GM18519 (cell line): ENCODE measurements at regions not wholly inside any gene's neighbourhood (a gene's known extent, or its start where the extent isn't known, plus 50 kb on each side); places are given as distances from the start of the nearest gene placed in this dataset.

Experiments used
- ATAC-seq: cut with Tn5 transposase; IDR thresholded peaks from one replicate; pipeline ENCODE4 v1.9.1; 2021; ENCODE audit warnings: mild to moderate bottlenecking, moderate library complexity; ENCODE audit not compliant: unreplicated experiment, low FRiP score

DNA sequence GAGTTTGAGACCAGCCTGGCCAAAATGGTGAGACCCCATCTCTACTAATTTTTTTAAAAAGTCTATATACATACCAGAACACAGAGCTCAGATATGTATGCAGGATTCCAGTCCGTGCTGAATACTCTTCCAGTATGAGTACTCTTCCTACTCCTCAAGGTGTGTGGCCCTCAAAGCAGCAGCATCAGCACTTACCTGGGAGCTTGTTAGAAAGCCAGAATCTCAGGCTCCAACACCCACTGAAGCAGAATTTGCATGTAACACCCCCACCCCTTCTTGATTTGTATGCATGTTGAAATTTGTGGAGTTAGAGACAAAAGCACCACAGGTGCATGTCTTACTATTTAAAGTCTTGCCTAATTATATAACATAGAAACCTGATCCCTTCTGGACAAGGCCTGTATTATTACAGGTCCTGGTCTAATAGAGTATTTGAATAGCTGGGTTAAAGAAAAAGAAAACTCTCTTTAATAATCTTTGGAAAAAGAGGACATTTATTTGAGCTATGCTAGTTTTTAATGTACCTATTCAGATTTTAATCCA lies 50.3 kb upstream of the NFE2L2 start:
- ATAC-seq, result no peak

DNA sequence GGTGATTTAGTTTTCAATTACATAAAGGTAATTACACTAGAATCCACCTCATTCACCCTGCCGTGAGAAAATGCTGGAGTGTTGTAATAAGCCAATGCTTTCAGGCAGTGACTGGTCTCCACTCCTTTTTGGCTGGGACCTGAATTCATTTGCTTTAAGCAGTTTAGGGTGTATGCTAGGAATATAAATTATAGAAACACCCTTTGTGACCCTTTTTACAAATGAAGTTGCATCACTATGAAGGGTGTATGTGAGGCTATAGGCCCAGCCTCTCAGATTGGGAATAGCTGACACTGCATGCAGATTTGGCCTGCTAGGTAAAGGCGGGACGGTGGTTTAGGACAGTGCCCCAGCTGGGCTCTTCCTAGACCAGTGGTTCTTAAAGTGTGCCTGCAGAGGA lies 50.8 kb upstream of the NFE2L2 start:
- no peak for ATAC-seq

DNA sequence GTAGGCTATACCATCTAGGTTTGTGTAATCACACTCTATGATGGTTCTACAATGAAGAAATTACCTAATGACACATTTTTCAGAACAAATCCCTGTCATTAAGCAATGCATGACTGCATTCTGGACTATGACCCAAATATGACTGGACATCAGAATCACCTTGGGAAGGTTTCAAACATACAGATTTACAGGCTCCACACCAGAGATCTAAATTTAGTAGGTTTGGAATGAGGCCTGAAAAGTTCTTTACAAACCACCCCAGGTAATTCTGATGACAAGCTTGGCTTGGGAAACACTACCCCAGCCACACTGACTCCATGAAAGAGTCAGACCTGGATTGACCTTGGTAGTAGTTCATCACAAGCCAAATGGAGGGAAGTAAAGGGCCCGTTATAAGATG lies 52.2 kb upstream of the NFE2L2 start:
- ATAC-seq, result no peak

DNA sequence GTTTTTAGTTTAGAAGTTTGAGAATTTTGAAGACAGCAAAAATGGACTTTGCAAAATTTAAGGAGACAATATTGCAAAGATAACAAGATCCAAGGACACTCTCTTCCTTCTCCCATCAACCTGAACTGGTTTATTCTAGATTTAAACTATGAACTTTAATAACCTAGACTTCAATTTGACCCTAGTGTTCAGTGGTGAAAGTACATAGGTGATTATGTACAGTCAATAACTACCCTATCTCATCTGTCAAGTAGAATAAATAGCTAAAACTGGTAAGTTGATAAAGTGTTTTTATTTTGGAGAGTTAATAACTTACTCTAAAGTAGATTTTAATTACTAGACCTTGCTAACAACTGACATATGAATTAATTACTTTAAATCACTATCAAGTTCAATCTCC lies 52.9 kb upstream of the NFE2L2 start:
- no peak for ATAC-seq

DNA sequence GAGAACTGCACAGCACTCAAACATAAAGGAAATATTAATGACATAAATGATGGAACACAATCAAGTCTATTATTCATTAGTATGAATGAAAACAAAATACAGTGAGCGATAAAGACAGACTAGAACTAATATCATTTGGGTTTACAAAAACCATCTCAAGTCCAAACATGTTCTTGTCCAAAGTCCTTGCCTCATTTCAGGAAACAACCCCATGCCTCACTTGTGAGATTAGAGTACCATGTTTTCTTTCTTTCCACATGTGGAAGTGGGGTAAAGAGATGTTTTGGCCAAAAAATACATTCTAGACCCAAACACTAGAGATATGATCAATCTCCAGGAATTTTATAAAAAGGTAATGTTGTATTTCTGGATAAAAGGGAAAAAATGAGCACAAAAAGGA lies 53.3 kb upstream of the NFE2L2 start:
- ATAC-seq, result no peak

DNA sequence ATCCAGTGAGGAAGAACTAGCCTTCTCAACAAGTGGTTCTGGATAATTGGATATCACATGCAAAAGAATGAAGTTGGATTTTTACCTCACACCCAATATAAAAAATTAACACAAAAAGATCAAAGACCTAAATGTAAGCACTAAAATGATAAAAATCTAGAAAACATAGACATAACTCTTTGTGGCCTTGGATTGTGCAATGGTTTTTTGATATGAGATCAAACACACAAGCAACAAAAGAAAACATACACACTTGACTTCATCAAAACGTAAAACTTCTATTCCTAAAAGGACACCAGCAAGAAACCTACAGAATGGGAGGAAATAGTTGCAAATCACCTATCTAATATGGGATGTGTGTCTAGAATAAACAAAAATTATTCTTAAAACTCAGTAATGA lies 54.1 kb upstream of the NFE2L2 start:
- ATAC-seq, result no peak

DNA sequence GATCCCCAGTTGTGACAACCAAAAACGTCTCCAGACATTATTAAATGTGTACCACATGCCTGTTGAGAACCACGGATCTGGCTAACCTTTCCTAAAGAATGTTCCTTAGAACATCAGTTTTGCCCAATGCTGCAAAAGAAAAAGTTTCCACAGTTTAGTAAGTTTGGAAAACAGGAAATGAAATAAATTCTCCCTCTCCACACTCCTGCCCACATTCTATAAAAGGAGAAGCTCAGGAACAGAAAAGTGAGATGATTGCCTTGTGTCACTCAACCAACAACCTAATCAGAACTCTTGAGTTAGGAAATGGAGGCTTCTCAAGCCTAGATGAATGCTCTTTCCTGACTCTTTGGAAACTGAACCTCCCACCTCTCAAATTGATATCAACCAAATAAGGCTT lies 56.1 kb upstream of the NFE2L2 start:
- ATAC-seq, result no peak

DNA sequence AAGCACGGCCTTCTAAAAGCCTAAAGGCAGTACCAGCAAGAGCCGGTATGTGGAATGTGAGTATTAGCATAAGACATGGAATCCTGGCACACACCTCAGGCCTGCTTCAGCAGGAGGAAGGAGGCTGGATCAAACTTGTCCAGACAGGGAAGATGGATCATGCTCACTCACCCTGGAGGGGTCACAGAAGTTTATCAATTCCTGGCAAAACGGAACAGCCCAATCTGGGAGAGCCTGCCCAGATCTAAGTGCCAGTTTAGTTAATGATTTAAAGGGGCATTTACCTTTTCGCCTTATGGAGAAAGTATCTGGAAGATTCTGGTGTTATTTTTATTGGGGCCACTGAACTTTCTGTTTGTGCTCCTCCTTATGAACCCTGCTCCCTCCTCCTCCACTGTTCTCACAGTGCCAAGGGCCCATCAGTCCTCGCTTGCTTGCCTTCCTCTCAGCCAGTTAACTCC lies 58.3 kb upstream of the NFE2L2 start:
- ATAC-seq, result no peak

DNA sequence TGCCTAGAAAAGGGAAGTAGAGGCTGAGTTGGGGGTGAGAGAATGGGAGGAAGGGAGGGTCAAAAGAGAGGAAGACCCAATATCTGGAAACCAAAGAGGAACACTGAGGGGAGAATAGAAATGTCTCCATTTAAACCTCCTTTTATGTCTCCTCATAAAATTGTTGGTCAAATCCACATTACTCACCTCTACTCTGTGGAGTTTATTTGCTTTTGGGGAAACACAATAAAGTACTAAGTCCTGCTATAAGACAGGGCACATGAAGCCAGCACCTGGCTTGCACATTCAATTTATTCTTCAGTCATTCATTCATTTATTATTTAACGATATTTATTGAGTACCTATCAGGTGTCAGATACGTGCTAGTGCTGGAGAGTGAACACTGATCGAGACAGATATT lies 60.3 kb upstream of the NFE2L2 start:
- no peak for ATAC-seq

DNA sequence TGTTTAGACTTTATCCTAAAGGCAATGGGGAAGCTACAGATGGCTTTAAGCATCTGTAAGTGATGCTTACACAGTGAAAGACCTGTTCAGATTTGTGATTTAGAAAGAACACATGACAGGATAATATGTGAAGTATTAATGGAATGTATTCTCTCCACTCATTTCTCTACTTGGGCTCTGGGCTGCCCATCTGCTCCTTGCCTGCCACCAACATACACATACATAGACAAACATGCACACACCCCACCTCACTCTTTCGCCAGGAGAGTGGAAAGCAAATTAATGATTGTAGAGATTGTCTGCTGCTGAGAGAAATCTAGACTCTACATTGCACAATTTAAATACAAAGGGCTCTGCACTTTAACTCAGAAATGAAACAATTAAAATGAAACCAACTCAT lies 61.0 kb upstream of the NFE2L2 start:
- no peak for ATAC-seq

DNA sequence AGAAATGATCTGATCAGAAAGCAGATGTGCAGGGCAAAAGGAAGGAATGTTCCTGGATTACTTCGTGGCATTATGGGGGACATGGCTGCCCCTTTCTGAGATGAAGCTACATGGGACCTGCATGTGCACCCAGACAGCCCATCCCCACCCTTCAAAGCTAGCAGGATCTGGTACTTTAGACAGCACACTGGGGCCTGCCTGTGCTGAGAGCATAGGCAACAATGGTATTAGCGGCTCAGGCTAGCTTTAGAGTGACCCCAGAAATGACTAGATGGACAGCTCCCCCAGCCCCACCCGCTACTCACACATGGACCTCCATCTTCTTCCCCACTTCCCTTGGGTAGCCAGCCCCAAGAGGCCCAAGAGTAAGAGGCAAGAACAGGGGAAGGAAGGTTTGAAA lies 61.5 kb upstream of the NFE2L2 start:
- ATAC-seq, result no peak

DNA sequence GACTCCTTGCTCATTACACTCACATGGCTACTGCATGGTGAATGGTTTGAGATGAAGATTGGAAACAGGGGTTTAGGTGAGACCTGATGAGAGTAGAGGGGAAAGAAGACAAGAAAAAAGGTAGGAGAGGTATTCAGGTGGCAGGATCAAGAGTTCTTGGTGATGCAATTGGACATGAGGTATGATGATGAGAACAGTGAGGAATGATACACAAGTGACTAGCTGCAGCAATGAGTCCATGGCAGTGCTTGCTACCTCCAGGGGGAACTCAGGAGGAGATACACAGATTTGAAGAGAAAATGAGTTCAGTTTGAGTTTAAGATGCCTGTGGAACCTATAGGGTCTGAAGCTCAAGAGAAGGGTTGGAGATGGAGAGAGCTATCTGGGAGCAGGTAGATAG lies 62.1 kb upstream of the NFE2L2 start:
- ATAC-seq, result no peak

DNA sequence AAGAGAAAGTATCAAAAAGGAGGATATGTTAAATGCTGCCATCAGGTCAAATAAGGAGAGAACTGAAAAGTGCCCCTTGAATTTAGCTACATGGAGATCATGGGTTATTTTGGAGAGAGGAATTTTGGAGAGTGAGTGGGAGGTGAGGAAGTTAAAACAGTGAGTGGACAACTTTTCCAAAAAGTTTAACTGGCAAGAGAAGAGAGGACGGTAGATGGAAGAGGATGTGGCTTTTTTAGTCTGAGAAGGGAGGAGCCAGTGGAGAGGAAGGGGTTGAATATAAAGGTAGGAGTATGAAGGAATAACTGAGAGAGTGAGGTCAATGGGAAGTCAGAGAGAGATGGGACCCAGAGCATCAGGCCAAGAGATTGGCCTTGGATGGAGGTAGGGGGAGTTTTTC lies 62.5 kb upstream of the NFE2L2 start:
- ATAC-seq, result no peak

DNA sequence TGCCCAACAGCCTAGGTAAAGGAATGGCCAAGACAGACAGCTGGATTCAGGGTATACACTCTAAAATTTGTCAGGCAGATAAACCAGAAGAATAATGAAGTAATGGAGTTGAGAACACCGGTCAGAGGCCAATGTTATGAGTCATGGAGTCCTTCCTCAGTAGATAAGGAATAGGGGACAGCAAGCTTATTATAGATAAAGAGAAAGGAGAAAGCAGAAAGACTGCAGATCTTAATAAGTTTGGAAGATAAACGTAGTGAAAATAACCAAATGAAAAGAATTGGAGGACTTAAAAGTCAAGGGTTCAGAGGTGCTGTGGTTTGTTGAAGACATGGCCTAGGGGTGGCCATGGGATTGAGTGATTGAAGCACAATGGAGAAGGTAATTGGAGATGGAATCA lies 63.5 kb upstream of the NFE2L2 start:
- ATAC-seq, result no peak

DNA sequence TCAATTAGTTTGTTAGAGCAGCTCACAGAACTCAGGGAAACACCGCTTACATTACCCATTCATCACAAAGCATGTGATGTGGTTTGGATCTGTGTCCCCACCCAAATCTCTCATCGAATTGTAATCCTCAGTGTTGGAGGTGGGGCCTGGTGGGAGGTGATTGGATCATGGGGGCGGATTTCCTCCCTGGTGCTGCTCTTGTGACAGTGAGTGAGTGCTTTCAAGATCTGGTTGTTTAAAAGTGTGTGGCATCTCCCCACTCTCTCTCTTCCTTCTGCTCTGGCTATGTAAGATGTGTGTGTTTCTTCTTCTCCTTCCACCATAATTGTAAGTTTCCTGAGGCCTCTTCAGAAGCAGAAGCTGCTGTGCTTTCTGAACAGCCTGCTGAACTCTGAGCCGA lies 63.5 kb upstream of the AGPS start:
- ATAC-seq, result no peak

DNA sequence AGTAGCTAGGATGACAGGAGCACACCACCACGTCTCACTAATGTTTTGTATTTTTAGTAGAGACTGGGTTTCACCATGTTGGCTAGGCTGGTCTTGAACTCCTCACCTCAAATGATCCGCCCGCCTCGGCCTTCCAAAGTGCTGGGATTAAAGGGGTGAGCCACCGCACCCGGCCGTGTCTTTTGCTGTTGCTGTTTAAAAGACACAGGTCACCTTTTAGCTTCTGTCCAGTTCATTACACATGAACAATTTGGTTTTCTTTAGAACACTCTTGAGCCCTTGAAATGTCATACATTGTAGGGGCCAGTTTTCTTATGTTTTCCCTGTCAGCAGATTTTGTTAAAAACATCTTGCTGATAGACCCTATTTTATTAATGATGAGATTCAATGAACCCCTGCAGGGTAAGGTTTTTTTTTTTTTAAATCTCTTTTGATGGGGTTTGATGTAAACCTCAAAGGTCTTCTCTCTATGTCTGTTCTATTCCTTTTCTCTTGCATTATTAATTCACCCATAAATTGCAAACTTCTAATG lies 61.0 kb upstream of the AGPS start:
- no peak for ATAC-seq

DNA sequence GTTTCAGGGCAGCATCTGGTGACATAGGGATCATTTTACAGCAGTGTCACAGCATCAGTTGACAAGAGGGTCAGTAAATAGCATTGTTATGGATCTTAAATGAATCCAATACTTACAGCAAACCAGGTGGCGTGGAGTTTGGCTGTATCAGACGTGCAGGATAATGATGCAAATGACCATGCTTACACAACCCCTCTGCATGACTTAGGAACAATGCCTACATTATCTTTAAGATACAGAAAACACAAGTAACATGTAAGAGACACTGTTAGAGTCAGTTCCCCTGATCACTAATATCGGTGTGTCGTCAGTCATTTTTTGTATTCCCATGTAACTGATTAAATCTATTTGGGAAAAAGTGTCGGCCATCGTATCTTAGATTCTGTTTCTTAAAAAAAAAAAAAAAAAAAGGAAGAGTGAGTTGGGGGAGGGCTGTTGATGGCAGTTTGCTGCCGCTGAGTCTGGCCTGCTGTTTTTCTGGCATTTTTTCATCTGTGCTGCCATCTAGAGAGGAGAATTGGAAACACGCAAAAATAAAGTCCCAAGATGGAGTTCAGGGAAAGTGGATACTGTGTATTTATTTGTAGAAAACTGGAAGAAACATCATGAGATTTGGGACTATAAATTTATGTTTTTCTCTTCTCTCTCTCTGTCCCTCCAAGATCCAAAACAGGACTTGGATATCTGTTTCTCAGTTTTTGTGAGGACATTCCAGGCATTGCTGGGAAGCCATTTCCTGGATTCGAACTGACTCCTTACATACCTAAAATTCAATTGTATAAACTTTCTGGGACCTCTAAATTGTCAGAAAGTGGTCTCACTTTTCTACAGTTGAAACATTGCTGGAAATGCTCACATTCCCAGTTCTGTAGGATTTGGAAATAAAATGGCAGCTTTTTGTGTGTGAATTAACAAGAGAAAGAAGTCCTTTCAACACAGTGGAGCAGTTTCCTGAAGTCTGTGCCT lies 60.3 kb upstream of the AGPS start:
- peak; percentile 76 for ATAC-seq

DNA sequence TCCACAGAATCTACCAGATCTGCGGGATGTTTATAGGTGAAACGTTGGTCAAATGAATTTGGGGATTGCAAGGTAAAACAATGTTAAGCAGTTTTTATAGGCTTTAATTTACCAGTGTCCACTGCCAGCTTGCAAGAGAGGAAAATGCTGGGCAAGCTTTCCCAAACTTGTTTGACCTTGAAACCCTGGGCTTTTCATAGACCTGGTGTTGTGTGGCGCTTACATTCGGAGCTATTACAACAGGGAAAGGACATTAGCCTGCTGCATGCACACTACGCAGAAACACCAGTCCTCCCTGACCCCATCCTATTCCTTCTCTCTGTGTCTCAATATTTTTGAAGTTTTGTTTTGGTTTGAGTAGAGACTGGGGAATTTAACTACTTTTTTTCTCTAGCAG lies 59.6 kb upstream of the AGPS start:
- no peak for ATAC-seq

DNA sequence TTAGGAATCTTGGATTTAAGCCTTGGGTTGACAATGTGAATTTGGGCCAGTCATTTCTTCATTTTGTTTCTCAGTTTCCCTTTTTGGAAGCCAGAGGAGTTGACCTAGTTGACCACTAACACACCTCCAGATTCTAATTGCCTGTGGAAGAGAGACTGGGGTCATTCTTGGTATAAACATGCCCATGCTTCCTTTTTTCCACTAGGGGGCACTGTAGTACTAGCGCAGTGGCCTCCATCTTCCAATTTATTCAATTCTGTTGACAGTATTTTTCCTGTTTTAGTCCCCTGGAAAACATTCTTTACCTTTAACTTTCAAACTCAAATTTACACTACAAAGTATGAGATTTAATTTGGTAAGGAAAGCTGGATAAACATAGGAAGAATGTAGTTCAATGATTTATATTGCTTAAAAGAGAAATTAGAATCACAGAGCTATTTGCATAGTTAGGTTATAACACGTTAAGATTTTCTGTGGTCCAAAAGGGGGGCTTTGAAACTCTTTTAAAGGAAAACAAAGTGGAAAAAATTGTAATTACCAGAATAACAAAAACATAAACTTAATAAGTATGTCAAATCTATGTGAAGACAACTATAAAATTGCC lies 57.5 kb upstream of the AGPS start:
- no peak for ATAC-seq

DNA sequence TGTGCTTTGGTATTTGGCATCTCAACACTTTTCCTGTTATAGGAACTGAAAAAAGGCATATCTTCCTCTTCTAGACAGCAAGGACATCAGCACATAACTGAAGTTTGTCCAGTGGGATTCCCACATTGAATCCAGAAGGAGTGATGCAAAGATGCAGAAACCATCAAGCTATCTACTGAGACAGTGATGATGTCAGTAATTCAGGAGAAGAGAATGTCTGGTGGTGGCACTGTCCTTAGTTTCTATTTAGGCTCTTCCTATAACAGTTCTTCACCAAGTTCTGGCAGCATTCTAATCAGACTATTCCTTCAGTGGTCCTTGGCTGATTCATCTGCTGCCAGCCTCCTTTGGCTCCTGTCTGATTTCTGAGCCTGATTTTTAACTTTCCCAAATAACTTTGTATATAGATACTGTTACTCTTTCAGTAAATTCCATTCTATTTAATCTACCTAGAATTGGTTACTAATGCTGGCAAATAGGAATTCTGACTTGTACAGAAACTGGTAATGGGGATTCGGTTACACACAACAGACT lies 56.6 kb upstream of the AGPS start:
- no peak for ATAC-seq

DNA sequence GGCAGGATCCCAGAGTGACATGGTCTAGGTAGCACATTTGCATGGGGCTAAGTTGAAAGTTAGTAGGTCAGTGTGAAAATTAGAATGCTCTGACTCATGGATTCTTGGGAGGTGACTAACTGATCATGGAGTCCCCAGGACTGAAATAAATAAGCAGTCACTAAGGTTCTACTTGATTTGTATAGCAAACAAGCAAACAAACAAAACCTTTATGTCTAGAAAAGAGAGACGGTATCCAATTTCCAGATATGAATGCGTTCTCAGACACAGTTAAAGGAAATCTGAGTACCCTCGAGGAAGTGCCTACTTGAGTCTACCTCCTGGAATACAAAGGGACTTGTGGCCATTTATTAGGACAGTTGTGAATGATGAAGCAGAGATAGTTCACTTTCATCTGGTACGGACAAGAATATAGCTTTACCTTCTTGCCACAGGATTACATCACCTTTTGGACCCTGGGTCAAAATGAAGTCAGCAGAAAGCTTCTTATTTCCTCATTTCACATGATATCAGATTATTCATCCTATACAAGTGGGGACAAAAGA lies 54.3 kb upstream of the AGPS start:
- no peak for ATAC-seq
